Activated CD4-positive, alpha-beta T cell treated with anti-CD3 and anti-CD28 coated beads for 4 hours (primary cell): ENCODE measurements at regions not wholly inside any gene's neighbourhood (a gene's known extent, or its start where the extent isn't known, plus 50 kb on each side); places are given as distances from the start of the nearest gene placed in this dataset.

Experiments
- DNase-seq, 2 donors: peaks; one replicate each; pipeline ENCODE4 v3.0.0-alpha.2; 2020

GRCh38 chr5:152337484-152337883 lies 67.6 kb downstream of the NMUR2 start:
- no peak for DNase-seq

- no peak for DNase-seq
Observed at GRCh38 chr5:152335461-152335860, 69.6 kb downstream of the NMUR2 start.

DNA sequence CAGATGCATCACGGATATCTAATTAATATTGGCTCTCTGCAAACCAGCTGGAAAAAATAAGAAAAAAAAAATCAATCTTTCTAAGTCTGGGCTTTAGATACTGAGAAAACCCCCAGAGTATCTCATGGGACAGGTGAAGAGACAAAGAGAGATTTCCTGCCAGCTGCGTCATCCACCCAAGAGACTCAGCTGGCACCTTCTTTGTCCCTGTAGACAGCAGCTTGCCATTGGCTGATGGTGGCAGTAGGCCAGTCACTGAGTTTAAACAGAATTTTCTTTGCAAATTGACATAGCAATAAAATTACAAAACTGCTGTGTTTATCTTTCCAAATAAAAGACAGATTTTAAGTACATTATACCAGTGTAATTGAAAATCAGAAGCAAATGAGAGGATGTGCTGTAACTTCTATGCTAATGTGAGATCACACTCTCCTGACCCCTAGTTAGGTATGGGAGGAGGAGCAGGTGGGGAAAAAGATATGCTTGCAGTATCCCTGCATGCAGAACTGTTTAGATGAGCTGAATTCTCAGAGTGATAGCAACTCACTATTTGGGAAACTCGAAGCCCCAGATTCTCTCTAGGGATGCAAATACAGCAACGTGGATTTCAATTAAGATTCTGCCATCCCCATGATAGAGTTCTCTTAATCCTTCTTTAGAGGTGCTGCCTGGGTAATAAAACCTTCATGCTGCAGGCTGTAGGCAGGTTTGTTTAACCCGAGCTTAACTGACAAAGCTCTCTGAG lies 72.2 kb downstream of the NMUR2 start:
- no peak for DNase-seq

DNA sequence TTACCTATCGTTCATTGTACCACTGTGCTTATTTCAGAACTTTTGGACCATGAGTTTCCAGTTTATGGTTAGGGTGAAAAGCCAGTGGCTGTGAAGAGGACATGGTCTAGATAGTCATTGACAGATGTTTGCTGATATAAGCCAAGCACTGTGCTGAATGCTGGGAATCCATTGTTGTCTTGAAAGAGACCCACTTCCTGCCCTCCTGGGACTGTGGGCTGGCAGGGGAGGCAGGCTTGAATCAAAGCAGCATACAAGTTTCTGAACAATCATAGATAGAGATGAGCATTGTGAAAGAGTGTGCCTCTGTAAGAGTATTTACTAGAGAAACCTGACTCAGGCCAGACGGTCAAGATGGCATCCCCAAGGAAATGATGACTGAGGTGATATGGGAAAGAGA lies 73.4 kb downstream of the NMUR2 start:
- DNase-seq, result no peak

DNA sequence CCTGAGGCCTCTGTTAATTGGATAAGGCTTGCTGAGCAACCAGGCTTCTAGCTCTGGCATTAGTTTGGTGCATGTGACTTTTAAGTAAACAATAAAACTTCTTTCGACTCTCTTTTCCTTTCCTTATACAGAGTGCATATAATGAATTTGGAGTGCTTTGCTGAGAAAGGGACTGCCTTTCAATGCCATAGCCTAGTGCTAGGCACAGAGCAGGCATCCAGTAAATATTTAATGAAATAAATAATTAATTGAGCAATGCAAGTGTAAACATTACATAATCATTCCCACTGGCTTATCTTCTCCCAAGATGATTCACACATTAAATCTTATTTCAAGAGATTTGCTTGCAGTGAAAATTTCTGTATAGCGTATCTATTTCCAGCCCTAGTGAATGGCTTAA lies 74.1 kb downstream of the NMUR2 start:
- DNase-seq, result no peak

DNA sequence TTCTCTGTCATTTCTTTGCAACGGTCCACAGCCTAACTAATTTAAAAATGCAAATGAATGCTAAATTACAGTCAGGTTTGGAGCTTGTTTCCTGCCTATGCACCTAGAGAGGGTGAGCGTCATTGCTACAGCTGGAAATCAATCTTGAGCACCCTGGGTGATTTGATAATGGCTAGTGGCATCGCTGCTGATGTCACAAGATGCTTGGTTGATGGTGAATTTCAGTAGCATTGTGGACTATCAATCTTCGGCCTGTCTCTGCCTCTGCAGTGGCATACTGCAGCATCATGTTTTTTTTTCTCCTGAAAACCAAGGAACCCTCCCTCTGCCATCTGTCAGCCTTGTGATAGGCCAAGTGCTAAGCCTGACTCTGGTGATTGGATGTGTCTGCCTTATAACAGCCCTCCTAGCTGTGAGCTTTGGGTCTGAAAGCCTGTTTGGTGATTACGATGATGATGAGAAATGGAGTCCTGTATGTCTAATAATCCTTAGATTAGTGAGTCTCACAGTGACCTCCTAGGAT lies 75.3 kb downstream of the NMUR2 start:
- DNase-seq, result no peak

DNA sequence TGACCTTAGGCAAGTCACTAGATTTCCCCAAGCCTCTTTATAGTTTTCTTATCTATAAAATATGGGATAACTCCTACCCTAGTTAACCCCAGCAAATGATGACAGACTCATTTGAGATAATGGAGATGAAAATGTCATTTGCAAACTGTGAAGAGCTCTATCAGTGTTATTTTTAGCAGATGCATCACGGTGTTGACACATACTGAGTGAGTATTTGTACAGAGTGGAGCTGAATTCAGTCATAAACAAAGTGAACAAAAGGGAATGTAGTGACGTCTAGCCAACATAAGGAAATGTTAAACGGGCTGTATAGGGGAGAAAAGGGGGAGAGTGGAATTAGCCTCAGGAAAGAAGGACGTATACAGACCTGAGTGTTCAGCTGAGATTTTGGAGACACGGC lies 75.9 kb downstream of the NMUR2 start:
- DNase-seq, result no peak

GRCh38 chr5:152315942-152316341 lies 89.1 kb downstream of the NMUR2 start:
- DNase-seq, result no peak

DNA sequence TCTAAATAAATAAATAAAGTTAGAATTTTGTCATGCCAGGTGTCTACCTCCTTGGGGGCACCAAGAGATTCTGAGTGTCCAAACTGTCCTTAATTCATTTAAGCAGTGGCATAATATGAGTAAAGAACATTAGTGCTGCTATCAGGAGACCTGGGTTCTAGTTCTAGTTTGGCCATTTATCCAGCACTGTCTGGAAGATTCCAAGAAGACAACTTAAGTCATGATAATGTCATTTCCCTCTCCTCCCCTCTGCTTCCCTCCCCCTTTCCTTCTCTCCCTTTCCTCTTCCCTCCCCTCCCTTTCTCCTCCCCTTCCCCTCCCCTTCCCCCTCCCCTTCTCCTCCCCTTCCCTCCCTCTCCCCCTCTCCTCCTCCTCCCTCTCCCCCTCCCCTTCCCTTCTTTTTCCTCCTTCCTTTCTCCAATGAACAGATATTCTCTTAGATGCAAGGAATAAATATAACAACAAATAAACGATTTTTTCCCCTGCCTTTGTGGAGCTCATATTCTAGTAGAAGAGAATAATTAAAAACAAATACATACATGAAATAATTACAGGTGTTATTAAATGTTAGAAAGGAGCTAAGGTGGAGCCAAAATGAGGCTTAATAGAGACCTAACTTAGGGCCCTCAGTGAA lies 90.8 kb downstream of the NMUR2 start:
- DNase-seq, result no peak

DNA sequence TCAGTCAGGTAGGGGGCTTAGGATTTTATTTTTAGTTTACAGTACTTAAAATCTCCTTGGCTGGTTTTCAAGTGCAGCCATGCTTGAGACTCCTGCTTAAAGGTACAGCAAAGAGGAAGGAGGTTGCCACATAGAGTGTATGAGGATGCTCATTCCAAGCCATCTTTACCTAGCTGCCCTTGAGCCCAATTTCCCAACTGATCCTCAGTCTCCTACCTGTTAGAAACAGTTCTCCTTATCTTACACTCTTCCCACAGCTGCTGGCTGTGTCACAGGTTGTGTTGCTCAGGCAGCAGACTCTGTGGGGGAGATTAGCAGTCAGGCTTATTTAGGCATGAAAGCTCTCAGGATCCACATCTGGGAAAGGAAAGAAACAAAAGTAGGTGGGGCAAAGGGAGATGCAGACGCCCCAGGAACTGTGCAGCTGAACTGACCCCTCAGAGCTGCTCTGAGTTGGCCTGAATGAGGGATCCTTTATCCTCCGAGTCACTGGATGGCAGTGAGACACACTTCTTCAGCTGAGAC lies 95.1 kb downstream of the NMUR2 start:
- DNase-seq, result no peak

- DNase-seq, result no peak
Observed at GRCh38 chr5:152306386-152306785, 98.7 kb downstream of the NMUR2 start.

- DNase-seq, result no peak
Observed at GRCh38 chr5:152305525-152305924, 99.6 kb downstream of the NMUR2 start.

DNA sequence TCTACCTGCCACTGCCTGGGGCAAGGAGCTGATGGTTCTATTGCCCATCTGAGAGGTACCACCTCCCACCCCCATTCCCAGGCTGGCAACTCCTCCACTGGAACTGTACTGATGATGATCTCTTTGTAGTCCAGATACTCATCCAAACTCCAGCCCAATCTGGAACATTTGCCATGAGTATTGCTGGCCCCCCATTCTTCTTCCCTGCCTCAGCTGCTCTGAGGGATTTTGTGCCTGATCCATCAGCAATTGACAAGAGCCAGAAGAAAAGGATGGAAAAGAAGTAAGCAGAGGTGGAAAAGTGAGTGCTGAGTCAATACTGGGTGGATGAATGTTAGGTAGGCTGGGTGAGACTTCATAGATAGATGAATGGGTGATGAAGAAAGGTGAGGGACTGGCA lies 101.2 kb downstream of the NMUR2 start:
- no peak for DNase-seq

GRCh38 chr5:152297866-152298265 lies 107.2 kb downstream of the NMUR2 start:
- no peak for DNase-seq

GRCh38 chr5:152293189-152293588 lies 111.9 kb downstream of the NMUR2 start:
- no peak for DNase-seq

DNA sequence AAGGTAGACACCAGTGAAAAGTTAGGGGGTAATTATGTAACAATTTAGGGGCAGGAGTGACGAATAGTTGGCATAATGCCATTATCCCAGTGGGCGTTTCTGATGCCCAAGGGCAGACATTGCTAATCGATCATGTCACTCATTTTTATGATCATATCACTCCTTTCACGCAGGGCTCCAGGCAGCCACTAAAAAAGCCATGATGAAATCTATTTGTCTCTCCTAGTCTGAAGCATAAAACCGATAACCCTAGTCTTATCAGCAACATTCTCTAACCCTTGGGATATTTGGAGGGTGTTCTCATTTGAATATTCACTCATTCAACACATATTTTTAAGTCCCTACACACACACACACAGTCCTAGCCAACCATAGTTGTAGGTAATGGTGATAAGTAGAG lies 114.9 kb downstream of the NMUR2 start:
- DNase-seq, result no peak

- no peak for DNase-seq
Observed at GRCh38 chr5:152288917-152289595, 116.0 kb downstream of the NMUR2 start.

DNA sequence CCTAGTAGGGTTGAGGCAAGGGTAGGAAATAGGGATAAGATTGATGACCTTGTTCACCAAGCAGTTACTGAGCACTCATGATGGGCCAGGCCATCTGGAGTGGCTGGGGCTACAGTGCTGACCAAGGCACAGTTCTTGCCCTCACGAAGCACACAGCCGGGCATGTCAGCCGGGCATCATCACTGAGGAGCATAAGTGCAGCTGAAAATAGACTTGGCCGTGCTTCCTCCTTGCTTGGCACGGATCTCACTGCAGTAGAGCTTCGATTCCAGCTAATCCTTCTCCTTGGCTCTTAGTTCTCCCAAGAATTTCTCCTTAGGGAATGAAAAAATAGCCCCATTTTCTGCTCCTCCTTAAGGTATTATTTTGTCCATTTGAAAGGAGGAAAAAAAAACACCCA lies 116.6 kb downstream of the NMUR2 start:
- DNase-seq, result no peak

DNA sequence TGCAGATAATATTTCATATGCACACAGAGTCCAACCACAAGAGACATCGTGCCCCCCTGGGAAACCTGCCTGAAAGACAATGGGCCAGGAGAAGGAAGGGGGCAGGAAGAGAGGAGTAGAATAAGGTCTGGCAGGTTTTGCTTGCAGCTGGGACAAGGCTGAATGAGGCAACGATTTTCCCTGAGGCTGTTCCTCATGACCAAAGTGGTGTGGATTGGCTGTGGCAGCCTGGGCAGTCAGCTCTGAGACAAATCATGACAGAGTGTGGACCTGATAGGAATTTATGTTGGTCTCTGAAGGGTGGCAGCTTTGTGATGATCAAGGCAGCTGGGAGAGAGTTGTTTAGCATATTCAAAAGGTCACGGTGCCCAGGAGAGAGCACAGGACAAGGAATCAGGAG lies 119.3 kb downstream of the NMUR2 start:
- DNase-seq, result no peak

GRCh38 chr5:152282331-152282730 lies 122.7 kb downstream of the NMUR2 start:
- no peak for DNase-seq

DNA sequence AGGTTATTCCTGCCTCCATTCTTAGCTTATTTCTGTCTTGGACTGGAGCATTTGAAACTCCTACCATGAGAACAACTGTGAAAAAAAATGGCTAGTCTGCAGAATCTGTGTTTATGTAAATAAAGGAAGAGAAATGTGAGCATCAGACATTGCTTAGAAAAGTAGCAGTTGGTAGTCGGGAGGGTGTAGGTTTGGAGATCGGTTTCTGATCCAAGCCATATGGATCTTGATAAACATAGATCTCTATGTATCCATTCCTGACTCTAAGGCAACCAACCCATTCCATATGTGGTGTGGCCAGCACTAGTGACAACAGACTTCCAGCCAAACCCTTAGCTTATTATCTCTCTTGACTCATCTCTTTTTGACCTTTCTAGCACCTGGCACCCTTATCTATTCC lies 127.1 kb downstream of the NMUR2 start:
- DNase-seq, result no peak

- no peak for DNase-seq
Observed at GRCh38 chr5:152274224-152274623, 130.9 kb downstream of the NMUR2 start.

GRCh38 chr5:152271420-152271819 lies 133.7 kb downstream of the NMUR2 start:
- DNase-seq, result no peak

DNA sequence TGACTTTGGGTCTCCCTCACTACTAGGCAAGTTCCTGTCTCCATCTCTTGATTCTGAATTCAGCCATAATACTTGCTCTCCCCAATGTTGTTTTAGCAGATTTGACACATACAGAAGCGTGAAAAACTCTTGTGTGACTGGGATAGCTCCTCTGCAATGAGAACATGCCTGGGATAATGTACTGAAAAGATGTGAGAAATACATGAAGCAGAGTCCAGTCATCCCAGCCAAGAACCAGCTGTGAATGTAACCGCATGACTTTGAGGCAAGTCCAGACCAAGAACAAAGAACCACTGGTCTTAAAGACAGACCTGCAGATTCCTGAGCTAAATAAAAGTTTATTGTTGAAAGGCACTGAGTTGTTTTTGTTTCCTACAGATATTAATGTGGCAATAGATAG lies 135.0 kb downstream of the NMUR2 start:
- no peak for DNase-seq
